Mucosa of stomach (tissue), 1 donor: ENCODE measurements at regions not wholly inside any gene's neighbourhood (a gene's known extent, or its start where the extent isn't known, plus 50 kb on each side); places are given as distances from the start of the nearest gene placed in this dataset.
"Not testable (repeated sequence)": the region's sequence is repeated elsewhere in the genome, so short reads cannot be mapped to it uniquely, and the experiment has no call there.

Experiments
- H3K27me3 ChIP-seq: one replicate; pipeline ENCODE4 v1.7.0; 2013; ENCODE audit warnings: mild to moderate bottlenecking, low read length; ENCODE audit not compliant: control insufficient read depth, insufficient read depth
- H3K36me3 ChIP-seq: one replicate; pipeline ENCODE4 v1.7.0; 2013; ENCODE audit warnings: low read length; ENCODE audit not compliant: control insufficient read depth, insufficient read depth
- H3K4me1 ChIP-seq: one replicate; pipeline ENCODE4 v1.7.0; 2013; ENCODE audit warnings: mild to moderate bottlenecking, low read length; ENCODE audit not compliant: control insufficient read depth, insufficient read depth
- H3K4me3 ChIP-seq: one replicate; pipeline ENCODE4 v1.7.0; 2013; ENCODE audit warnings: low read length
- H3K9ac ChIP-seq: one replicate; pipeline ENCODE4 v1.7.0; 2013; ENCODE audit warnings: mild to moderate bottlenecking, low read length, moderate library complexity
- H3K9me3 ChIP-seq: one replicate; pipeline ENCODE4 v1.7.0; 2013; ENCODE audit warnings: mild to moderate bottlenecking, low read length, moderate library complexity; ENCODE audit not compliant: control insufficient read depth
- donor health status: Pancreatic carcinoma.

DNA sequence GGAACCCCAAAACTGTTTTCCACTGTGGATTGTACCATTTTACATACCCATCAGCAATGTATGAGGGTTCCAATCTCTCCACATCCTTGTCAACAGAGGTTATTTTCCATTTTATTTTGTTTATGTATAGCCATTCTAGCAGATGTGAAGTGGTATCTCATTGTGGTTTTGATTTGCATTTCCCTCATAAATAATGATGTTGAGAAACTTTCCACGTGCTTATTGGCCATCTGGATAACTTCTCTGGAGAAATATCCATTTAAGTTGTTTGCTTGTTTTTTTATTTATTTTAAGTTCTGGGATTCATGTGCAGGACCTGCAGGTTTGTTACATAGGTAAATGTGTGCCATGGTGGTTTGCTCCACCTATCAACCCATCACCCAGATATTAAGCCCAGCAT lies 280.2 kb upstream of the USP25 start:
- H3K27me3 ChIP-seq = no peaks in the 10 kb centered on the region
- H3K9ac ChIP-seq = no peak overlapping the region
- H3K9me3 ChIP-seq = no peaks in the 10 kb centered on the region
- no peaks in the 10 kb centered on the region for H3K4me1 ChIP-seq
- no peaks in the 10 kb centered on the region for H3K36me3 ChIP-seq
- no peak overlapping the region for H3K4me3 ChIP-seq

GRCh38 chr21:15453261-15453660 lies 276.5 kb upstream of the USP25 start:
- Histone ChIP-seq H3K4me1 (no peaks in the 10 kb centered on the region), H3K27me3 (peaks cover 19% of the 10 kb centered on the region), H3K9me3 (no peaks in the 10 kb centered on the region), H3K9ac (no peak overlapping the region), H3K36me3 (no peaks in the 10 kb centered on the region), H3K4me3 (no peak overlapping the region)

- not testable (repeated sequence) for H3K9me3 ChIP-seq
- H3K27me3 ChIP-seq = peaks cover 22% of the 10 kb centered on the region
These were observed 276.0 kb upstream of the USP25 start for GRCh38 chr21:15453785-15454184.

DNA sequence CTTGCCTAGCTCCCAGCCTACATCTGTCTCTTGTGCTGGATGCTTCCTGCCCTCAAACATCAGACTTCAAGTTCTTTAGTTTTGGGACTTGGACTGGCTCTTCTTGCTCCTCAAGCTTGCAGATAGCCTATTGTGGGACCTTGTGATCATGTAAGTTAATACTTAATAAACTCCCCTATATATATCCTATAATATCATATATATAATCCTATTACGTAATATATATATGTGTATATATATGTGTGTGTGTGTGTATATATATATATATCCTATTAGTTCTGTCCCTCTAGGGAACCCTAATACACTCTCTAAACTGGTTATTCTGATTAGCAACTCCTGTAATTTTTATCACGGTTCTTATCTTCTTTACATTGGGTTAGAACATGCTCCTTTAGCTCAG lies 274.9 kb upstream of the USP25 start:
- not testable (repeated sequence) for H3K9me3 ChIP-seq, H3K36me3 ChIP-seq, H3K9ac ChIP-seq, H3K4me1 ChIP-seq, H3K4me3 ChIP-seq
- H3K27me3 ChIP-seq = peaks cover 22% of the 10 kb centered on the region

More at GRCh38 chr21:15453785-15454184, 276.0 kb upstream of the USP25 start:
- not testable (repeated sequence) for H3K4me1 ChIP-seq, H3K4me3 ChIP-seq, H3K36me3 ChIP-seq, H3K9ac ChIP-seq

GRCh38 chr21:15455819-15456462 lies 273.8 kb upstream of the USP25 start:
- Histone ChIP-seq H3K9me3 (no peaks in the 10 kb centered on the region), H3K27me3 (peaks cover 23% of the 10 kb centered on the region), H3K9ac (no peak overlapping the region), H3K4me1 (no peaks in the 10 kb centered on the region), H3K4me3 (no peak overlapping the region), H3K36me3 (no peaks in the 10 kb centered on the region)

- H3K9ac ChIP-seq = no peak overlapping the region
- H3K27me3 ChIP-seq = peaks cover 38% of the 10 kb centered on the region
- H3K9me3 ChIP-seq = no peaks in the 10 kb centered on the region
- H3K36me3 ChIP-seq = no peaks in the 10 kb centered on the region
- H3K4me1 ChIP-seq = no peaks in the 10 kb centered on the region
- H3K4me3 ChIP-seq = no peak overlapping the region
These were observed 271.8 kb upstream of the USP25 start for GRCh38 chr21:15457965-15458364.

DNA sequence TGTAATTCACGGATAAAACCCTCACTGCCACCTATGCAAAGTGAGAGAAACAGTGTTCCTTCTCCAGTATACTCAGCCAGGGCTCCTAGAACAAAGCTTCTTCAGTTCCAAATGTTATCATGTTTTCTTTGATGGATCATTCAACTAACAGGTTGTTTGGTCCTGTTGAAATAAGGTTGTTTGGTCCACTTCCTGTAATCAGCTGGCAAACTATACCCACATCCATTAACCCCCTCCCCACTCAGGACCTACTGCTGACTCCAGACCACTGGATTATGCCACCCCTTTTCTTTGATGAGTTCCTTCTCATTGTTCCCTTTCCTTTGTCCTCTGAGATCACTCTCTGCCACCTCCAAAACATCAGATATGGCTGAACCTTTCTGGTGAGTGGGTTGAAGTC lies 267.7 kb upstream of the USP25 start:
- no peaks in the 10 kb centered on the region for H3K4me1 ChIP-seq
- no peaks in the 10 kb centered on the region for H3K9me3 ChIP-seq
- H3K27me3 ChIP-seq = peaks cover 24% of the 10 kb centered on the region
- no peaks in the 10 kb centered on the region for H3K36me3 ChIP-seq
- no peak overlapping the region for H3K9ac ChIP-seq
- H3K4me3 ChIP-seq = no peak overlapping the region

GRCh38 chr21:15466329-15466728 lies 263.5 kb upstream of the USP25 start:
- Histone ChIP-seq H3K27me3 (peaks cover 12% of the 10 kb centered on the region), H3K4me1 (no peaks in the 10 kb centered on the region), H3K9ac (no peak overlapping the region), H3K36me3 (no peaks in the 10 kb centered on the region), H3K4me3 (no peak overlapping the region), H3K9me3 (no peaks in the 10 kb centered on the region)

GRCh38 chr21:15468368-15468767 lies 261.4 kb upstream of the USP25 start:
- Histone ChIP-seq H3K4me3 (no peak overlapping the region), H3K27me3 (no peaks in the 10 kb centered on the region), H3K4me1 (no peaks in the 10 kb centered on the region), H3K9ac (no peak overlapping the region), H3K36me3 (no peaks in the 10 kb centered on the region), H3K9me3 (no peaks in the 10 kb centered on the region)

GRCh38 chr21:15472108-15473040 lies 257.4 kb upstream of the USP25 start:
- Histone ChIP-seq H3K9me3 (no peaks in the 10 kb centered on the region), H3K27me3 (no peaks in the 10 kb centered on the region), H3K9ac (no peak overlapping the region), H3K36me3 (no peaks in the 10 kb centered on the region), H3K4me1 (no peaks in the 10 kb centered on the region), H3K4me3 (no peak overlapping the region)

DNA sequence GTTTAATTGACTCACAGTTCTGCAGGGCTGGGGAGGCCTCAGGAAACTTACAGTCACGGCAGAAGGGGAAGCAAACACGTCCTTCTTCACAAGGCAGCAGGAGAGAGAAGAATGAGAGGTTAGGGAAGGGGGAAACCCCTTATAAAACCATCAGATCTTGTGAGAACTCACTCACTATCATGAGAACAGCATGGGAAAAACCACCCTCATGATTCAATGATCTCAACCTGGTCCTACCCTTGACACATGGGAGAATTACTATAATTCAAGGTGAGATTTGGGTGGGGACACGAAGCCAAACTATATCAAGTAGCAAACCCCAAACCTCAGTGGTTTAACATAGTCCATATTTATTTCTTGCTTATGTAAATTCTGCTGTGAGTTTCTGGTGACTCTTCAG lies 252.0 kb upstream of the USP25 start:
- H3K4me3 ChIP-seq, H3K36me3 ChIP-seq, H3K9ac ChIP-seq, H3K4me1 ChIP-seq, H3K9me3 ChIP-seq, H3K27me3 ChIP-seq: not testable (repeated sequence)

- H3K36me3 ChIP-seq = no peaks in the 10 kb centered on the region
- H3K9me3 ChIP-seq = no peaks in the 10 kb centered on the region
- H3K4me1 ChIP-seq = no peaks in the 10 kb centered on the region
- no peaks in the 10 kb centered on the region for H3K27me3 ChIP-seq
- no peak overlapping the region for H3K9ac ChIP-seq
- H3K4me3 ChIP-seq = no peak overlapping the region
These were observed 249.6 kb upstream of the USP25 start for GRCh38 chr21:15480160-15480559.
